GM19395 (cell line): ENCODE measurements at regions not wholly inside any gene's neighbourhood (a gene's known extent, or its start where the extent isn't known, plus 50 kb on each side); places are given as distances from the start of the nearest gene placed in this dataset.
A peak's percentile ranks its signal among the peaks of the same experiment; 100 is the strongest.

ENCODE experiments used
- ATAC-seq: cut with Tn5 transposase; IDR thresholded peaks from one replicate; pipeline ENCODE4 v1.9.1; 2021; ENCODE audit warnings: mild to moderate bottlenecking, moderate library complexity; ENCODE audit not compliant: unreplicated experiment

DNA sequence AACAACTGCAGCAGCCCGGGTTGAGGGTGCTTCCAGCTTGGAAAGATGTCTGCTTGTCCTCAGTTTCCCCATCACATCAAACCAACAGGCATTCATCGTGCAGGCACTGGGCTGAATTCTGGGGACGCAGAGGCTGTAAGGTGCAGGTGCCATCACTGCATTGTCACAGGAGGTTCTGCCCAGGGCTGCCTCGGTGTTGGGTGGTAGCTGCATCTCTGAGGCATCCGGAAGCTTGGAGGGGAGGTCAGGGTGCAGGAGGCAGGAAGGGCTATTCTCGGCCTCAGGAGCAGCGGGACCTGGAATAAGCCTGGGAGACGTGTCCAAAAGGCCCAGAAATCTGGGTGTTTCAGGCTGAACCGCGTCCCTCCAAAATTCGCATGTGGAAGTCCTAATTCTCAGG, 134.6 kb downstream of the HMX1 start:
- ATAC-seq = no peak

DNA sequence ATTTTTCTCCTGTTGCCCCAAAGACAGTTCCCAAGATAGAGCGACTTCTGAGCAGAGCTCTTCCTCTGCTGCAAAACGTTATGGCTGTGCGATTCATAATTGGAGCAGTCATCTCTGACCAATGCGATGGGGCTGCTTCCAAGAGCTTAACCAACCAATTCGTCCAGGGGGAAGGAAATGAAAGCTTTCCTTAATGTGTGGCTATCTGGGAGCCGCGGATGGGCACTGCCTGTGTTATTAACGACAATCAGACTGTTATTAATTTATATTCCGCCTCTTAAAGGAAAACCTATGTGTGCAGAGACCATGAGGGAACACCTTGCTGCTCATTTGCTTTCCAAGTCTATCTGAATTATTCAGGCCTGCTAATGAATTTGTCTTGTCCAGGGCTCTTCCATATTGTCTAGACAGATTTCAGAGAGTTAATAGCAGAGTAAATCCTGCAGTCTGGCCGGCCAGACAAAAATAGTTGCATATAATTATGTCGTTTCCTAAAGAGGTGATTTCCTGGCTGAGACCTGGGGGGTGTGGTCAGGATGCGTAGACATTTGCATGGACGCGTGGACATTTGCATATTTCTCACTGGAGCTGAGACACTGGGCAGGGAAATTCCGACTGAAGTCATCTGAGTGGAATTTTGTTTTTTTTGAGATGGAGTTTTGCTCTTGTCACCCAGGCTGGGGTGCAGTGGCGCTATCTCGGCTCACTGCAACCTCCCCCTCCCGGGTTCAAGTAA, 135.4 kb downstream of the HMX1 start:
- no peak for ATAC-seq

DNA sequence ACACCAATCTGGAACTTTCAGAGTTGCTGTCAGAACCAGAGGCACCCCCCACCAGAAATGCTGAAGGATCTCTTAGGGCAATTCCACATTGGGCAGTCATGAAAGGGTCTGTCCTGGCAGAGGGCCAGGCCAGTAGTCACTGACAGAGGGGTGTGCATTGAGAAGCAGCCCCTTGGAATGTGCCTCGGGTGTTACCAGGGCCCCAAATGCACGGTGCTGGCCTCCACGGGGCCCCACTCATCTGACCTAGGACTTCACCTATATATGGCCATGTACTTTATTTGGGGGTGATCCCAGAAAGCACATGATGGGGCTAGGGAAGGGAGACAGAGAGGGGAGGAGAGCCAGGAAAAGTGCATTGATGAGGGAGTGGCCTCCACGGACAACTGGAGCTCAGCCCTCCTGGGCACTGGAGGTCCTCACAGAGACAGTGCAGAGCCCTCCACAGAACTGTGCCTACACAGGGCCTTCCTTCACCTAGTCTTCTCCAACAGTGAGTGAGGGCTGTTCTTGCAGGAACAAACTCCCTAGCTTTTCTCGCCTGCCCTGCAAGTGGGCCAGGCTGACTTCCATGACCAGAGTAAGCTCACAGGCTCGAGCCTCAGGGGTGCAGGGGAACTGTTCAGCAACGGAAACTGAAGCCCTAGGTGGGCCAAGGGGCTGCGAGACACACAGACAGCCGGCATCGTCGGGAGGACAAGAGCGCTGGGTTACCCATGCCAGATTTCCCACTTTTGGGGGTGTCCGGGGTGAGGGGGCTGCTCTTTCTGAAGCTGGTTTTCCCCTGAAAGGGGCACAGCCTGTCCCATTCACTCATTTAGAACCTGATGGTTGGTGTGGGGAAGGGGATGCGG, 136.2 kb downstream of the HMX1 start:
- ATAC-seq = no peak

DNA sequence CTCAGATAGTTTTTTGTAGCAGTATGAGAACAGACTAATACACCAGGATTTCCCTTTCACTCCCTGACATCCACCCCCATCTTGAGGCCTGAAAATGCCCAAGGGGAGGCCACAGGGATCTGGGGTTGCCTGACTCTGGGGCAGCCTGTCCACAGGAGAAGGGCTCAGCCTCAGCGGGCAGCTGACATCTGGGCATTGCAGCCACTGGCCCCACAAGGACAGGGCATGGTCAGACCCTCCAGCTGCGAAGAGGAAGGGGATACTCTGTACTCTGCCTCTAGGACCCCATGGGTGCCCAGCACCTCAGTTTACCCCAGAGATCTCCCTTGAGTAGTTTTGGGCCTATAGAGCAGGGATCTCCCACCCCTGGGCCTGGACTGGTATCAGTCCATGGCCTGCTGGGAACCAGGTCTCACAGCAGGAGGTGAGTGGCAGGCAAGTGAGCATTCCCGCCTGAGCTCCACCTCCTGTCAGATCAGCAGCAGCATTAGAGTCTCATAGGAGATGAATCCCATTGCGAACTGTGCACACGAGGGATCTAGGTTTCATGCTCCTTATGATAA, 138.9 kb downstream of the HMX1 start:
- ATAC-seq = no peak

DNA sequence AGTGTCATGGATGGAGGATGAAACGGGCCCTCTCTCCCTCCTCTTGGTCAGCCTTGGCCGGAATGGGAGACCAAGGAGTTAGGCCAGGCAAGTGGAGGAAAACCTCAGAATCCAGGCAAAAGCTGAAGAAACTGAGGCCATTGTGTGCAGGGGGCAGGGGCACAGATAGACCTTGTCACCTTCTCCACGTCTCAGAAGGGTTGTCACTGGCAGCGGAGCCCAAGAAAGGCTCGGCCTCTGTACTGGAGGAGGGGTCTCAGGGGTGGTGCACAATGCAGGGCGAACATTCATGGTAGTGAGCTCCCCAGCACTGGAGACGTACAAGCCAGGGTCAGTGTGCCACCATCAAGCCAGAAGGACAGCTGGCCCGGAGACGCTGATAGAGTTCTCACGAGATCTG, 139.5 kb downstream of the CPZ start:
- ATAC-seq = no peak

DNA sequence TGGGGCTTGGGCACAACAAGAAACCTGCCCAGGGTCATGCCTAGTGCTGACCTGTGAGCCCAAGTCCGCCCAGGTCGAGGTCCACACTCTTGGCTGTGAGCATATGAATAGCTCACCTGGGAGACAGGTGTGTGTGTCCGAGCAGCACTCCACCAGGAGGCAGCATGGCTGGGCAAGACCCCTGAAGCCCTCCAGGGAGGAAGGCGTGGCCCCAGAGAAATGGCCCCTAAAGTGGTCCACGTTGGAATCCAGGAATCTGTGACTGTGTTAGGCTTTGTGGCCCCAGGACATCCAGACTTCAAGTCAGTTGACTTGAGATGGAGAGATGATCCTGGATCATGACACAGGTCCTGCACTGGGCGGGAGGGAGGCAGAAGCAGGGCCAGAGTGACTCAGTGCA, 138.8 kb downstream of the CPZ start:
- ATAC-seq = no peak

DNA sequence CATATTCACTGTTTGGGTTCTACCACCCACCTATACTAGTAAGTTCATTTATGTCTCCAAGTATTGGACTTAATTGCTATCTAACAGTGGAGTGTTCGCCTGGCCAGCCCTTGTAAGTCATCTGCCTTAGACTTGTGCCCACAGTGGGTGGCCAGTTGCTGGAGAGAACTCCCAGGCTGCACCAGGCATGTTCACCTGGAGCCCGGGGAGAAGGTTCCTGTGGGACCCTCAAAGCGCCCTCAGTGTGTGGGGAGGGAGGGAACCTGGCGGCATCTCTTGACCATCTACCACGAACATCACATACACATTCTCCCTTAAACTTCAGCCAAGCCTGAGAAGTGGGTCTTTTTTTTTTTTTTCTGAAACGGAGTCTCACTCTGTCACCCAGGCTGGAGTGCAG, 138.1 kb downstream of the CPZ start:
- ATAC-seq = no peak

DNA sequence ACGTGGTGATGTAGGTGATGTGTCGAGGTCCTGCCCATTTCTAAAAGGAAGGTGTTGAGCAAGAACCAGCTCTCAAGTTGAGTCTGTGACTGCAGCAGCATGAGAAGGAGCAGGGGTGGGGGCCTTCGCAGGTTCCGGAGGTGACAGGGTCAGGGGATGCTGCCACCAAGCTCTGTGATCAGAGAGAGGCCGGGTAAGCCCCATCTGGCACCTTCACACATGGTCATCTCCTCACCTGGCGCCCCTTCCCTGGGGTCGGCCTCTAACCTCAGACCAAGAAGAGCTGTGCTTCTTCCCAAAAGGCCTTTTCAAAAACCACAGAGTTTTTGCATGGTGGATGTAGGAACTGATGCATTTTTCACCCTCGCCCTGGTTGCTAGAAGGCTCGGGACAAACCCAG, 137.6 kb downstream of the CPZ start:
- ATAC-seq = no peak

DNA sequence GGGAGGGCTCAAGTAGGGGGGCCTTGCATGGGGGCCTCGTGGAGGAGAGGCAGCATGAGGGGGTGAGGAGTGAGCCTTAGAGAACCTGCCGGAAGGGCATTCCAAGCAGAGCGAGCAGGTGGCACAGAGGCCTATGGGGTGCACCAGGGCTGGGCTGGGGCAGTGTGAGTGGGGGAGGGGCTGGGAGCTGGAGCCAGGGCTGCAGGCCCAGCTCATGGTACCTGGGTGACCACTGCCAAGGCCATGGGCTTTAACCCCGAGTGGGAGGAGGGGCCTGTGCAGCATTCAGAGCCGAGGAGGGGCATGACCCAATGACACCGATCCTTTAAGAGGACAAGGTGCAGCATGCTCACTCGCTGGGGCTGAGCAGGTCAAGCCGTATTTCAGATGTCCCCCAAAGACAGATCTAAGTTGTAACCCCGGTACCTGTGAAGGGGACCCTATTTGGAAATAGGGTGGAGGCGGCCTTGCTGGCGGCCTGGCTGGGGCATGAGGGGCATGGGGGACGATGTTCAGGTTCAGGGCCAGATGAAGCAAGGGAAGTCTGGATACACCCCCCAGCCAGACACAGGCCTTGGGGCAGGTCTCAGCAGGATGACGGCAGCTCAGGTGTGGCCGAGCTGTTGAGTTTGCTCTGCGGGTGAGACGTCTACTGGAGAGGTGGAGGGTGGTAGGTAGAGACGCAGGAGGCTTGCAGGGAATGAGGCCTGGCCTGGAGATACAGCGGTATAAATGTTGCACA, 137.0 kb downstream of the CPZ start:
- ATAC-seq = no peak

DNA sequence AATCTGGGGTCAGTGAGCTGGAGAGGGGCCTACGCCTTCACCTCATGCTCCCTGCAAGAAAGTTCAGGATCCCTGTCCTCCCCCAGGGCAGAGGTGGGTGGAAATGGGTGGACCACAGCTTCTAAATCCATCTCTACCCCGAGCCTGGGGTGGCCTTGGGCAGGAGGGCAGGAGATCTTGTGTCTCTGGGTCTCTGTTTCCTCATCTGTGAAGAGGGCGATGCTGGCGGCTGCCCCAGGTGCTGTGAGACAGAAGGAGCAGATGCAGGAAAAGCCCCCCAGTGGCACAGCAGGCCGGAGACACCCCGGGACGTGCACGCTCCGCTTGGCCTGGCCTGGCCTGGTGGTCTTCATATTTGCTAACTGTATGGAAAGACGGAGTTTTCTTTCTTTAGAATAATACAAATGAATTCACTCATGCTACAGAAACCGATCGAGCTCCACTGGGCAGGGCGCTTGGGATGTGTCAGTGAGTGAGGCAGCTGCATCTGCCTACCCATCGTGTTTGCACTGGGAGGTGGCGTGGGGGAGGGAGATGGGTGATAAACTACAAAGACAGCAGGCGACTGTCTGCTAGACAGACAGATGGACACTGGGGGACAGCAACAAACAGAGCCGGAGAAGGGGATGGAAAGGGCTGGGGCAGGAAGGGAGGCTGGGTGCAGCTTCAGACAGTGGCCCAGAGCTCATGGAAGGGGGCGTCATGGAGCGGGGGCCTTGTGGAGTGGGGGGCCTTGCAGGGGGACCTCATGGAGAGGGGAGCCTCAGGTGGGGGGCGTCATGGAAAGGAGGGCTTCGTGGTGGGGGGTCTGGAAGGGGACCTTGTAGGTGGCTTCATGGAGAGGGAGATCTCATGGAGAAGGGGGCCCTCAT, 136.2 kb downstream of the CPZ start:
- no peak for ATAC-seq

DNA sequence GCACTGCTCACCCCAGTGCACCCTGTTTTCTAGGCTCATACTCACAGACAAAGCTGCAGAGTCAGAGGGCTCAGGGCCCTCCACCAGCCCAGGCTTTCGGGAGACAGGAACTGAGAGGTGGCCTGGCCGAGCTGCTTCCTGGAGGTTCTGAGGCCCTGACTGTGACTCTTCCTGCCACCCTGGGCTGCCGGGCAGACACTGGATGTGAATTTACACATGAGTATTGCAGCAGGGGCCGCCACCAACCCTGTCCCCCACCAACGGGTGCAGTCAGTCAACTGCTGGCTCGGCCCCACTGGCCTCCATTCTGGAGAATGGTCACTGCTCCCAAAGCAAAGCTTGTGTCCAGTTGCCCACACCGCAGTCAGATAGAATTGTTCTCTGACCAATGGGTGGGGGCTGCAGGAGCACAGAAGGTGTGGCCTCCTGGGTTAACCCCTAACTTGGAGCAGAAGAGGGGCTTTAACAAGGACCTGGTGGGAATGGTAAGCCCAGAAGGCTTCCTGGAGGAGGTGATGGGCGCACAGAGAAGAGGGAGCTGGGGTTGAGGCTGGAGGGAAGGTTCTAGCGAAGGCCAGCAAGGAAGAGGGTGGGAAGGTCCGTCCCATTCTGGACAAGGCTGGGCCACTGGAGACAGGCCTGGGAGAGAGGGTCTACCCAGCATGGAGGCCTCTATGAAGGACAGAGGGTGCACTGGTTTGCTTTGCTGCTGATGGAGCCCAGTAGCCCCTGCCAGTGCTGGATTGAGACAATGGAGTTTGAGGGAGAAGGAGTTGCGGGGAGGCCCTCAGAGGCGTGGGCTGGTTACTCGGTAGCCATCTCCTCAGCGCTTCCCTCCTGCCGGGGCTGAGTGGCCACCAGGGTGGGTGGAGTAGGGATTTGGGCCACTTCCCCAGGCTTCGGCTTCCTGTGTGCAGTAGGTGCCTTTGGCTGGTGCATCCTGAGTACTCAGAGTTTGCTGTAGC, 135.3 kb downstream of the CPZ start:
- peak; percentile 53 for ATAC-seq

DNA sequence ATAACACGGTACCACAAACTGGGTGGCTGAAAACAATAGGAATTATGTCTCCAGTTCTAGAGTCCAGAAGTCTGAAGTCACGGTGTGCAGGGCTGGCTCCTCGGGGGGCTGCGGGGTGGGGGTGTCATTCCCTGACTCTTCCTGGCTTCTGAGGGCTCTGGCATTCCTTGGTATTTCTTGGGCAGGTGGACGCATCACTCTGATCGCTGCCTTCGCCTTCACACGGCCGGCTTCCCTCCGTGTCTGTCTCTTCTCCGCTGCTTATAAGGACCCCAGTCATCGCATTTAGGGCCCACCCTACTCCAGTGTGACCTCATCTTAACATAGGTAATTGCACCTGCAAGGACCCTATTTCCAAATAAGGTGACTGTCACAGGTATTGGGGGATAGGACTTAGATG, 134.6 kb downstream of the CPZ start:
- no peak for ATAC-seq

DNA sequence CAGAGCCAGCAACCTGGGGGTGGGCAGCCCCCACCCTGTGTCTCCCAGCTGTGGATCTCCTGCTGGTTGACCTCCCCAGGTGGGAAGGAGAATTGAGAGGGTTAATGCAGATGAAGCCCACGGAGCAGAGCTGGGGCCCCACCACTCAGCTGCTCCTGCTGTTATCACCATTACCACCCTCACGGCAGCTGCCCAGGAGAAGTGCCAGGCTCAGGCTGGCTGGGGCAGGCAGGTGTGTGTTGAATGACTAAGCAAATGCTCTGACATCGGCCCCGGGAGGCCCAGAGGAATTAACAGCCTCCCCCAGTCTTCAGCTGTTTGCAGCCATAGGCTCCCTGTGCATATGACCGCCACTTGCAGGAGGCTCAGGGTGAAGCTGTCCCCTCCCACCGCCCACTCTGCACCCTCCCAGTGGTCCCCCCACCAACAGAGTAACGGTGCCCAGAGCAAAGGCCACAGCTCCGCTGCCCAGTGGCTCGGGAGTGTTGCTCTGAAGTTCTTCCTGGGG, 133.8 kb downstream of the CPZ start:
- ATAC-seq = no peak

DNA sequence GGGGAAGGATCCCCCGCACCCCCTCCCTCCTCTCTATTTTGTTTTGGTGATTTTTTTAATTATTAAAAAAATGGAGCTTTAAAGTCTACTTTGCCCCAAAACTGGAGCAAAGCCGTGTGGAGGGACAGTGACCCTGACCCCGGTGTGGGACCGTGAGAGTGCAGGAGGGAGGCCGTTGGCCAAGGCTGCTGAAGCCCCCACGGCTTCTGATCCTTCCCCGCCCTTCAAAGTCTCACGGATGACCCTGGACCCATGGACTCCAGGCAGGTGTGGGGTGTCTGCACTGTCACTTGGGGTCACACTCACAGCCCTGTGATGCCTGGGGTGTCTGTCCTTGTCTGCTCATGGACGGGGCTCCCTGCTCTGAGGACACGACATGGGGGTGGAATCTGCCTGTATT, 133.3 kb downstream of the CPZ start:
- ATAC-seq = no peak

DNA sequence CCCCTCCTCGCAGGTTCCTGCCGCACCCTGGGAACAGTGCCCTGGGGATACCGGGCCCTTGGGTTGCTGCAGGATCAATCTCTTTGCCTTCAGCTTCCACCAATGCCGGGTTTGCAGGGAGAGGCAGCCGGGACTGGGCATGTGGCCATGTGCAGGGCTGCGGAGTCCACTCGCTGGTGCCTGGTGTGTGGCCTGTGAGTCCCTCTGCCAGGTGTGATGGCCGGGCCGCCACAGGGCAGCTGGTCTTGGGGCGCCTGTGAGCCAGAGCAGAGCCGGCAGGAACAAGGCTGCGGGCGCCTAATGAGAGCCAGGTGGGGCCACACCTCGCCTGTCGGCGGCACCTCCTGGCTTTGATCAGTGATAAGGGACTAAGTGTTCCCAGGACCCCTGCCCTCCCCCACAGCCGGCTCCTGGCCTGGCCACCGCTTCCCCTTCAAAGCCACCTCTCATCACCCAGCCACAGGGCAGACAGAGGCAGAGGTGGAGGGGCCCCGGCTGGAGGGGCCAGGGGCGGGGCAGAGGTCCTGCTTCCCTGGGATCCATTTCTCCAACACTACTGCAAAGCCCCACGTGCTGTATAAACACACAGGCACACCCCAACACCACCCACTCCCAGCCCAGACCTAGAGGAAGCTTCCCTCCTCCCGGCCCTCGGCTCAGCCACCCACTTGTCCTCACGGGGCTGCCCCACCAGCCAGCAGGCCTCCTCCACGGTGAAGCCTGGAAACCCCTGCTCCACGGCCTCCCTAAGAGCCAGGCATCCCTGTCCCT, 132.7 kb downstream of the CPZ start:
- ATAC-seq = no peak

DNA sequence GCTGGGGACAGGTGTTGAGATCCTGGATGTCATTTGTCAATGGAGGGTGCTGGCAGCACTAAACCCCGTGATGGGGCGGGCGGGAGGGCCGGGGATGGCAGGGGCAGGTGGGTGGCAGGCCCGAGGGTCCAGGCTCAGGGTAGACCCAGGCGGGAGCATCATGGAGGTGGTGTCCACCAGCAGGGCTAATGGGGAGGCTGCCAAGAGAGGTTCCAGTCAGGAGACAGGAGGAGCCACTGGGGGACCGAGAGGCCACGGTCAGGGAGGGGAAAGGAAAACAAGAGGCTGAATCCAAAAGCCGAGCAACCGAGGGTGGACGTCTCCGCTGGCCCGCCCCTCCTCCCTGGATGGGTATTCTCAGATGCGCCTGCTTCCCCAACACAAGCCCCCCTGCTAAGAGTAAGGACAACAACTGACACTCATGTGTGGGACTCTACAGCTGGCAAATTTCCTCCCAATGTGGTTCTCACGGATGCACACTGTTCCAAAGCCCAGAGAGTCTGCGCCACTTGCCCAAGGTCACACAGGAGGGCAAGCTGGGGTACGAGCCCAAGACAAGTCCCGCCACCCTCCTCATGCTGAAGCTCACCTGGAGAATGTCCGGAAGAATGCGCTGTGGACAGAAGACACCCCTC, 132.0 kb downstream of the CPZ start:
- ATAC-seq = no peak

DNA sequence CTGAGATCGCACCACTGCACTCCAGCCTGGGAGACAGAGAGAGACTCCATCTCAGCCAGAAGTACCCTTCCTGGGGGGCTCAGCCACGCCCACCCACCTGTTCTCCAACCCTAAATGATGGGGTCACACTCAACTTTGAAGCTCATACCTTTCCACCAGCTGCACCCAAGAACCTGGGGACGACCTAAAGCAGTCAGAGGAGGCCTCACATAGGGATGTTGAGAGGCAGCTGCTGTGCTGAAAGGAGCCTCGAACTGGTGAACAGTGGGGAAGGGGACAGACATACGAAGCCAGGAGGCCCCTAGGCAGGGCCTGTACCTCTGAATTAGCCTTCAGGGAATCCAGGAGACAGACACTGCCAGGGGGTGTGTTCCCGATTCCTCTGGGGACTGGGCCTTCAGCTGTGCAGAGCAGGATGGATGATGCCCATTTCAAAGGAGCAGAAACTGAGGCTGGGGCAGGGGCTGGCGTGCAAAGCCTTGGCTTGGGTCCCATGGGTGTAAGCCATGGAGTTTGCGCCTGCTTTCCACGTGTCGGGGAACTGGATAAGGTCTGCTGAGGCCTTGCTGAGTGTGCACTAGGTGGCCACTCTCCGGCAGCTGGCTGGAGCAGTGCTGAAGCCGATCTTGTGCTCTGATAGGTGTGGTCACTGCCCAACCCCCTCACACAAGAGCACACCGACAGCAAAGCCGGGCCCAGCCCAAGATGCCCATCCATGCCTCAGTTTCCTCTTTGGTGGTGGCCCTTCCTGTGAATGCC, 130.8 kb downstream of the CPZ start:
- no peak for ATAC-seq
